Choroid plexus epithelial cell (primary cell): ENCODE measurements at regions not wholly inside any gene's neighbourhood (a gene's known extent, or its start where the extent isn't known, plus 50 kb on each side); places are given as distances from the start of the nearest gene placed in this dataset.

Experiments used
- DNase-seq: peaks from one replicate; pipeline ENCODE4 v3.0.0-alpha.2; 2010; ENCODE audit warnings: low read depth
- H3K4me3 ChIP-seq: 2 replicates; pipeline ENCODE4 v1.5.1; 2011; ENCODE audit warnings: low read depth, mild to moderate bottlenecking, control low read depth, low read length, moderate library complexity
- CTCF ChIP-seq: conservative IDR thresholded peaks from 2 replicates; pipeline ENCODE4 v1.5.1; 2011; ENCODE audit warnings: low read depth, mild to moderate bottlenecking, control low read depth, inconsistent platforms, low read length, moderate library complexity

DNA sequence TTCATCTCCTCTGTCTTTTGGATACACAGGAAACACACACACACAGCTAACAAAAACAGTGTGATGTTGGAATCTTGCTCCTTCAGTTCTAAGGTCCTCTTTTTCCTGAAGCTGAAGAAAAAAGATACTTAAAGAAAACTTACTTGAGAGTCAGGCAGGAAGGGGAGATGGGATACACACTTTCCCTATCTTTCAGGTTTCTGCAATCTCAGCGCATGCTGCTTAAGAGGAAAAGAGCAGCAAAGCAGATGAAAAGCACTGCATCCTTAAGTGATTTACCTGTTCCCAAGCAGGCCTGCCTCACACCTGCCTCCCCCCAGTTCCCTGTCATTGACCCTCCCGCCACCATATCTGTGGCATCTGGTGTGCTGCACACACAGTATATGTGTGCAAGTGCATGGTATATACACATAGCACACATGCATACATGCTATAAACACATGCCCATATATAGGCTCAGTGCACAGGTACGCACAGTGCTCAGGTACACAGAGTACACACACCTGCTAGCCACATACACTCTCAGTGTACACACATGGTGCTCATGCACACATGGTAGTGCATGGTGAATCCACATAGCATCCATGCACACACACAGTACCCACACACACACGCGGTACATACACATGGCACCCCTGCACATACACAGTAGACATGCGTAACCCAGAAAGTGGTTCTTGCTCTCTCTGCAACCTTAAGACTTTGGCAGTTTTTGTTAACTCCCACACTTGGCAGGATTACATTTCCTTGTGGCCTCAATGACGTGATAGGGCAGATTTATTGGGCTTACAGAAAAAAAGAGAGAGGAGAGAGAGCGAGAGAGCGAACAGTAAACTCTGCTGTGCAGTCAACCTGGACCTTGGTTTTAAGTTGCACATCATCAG is 166.9 kb downstream of the TOMM20 start:
- no peak for TF ChIP-seq CTCF
- DNase-seq: peak; percentile 95
- no peak overlapping the region for H3K4me3 ChIP-seq

GRCh38 chr1:234960722-234961455 is 167.7 kb downstream of the TOMM20 start:
- H3K4me3 ChIP-seq: no peak overlapping the region
- no peak for TF ChIP-seq CTCF
- DNase-seq: peak; percentile 65

DNA sequence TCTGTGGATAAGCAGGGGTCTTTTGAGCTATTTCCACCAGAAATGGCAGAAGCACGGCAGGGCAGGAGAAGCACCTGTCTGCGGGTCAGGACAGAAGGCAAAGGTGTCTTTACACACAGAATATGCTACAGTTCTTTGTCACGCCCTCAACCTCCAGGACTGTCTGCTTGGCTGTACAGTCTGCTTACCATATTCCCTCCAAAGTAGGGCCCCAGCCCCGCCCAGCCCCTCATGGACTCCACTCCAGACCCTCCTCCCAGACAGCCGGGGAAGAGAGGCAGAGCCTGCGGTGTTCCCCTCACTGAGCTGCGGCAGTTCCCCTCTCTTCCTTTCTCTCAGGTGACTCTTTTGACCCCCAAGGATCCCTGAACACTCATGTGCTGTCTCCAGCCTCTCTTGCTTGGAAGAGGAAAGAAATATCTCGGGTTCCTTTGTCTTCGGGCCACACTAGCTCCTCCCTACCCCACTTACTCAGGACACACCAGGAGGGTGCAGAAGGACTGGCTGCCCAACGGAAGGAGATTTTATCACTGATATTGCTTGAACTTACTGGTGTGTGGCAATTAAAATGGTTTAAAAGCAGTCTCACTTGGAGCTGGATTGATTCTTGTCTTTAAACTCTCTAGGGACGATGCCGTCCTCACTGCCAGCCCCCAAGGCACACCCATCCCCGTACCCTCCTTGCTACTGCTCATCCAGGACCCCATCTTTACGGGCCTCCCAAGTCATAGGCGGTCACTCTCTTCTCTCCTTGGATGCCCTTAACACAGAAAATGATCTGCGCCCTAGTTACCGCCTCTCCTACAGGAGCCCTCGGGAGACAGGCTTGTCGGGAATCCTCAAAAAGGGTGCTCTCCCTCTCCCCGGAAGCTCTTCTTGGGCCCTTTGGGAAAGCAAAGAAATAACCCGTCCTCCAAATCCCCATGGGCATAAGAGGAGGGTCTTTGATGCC is 169.7 kb downstream of the TOMM20 start:
- no peak for TF ChIP-seq CTCF
- no peak overlapping the region for H3K4me3 ChIP-seq
- DNase-seq: no peak

DNA sequence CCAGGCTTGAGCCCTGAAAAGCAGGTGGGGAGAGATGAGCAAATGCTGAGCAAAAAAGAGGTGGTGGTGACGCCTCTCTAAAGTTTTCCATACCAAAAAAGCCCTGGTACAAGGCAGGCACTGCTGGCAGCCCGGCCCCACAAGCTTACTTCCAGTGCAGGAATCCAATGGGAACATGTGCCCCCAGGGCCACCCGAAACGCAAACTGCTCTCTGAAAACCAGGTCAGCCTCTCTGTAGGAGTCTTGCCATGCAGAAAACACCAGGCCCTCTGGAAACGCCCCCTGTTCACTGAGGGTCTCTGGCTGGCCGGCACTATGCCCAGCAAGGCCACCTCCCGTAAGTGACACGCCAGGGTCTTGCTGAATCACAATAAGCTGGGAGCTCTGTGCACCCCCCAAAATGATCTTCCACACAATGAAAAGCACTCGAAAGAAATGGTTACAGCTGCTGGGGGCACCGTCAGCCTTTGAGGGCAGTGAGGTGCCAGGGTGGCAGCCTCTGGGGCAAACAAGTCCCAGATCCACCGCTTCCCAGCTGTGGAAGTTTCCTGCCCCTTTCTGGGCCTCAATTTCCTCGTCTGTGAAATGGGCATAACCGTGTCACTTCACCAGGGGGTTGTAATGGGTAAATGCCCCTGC is 170.5 kb downstream of the TOMM20 start:
- DNase-seq: no peak
- TF ChIP-seq CTCF: no peak
- H3K4me3 ChIP-seq: no peak overlapping the region

DNA sequence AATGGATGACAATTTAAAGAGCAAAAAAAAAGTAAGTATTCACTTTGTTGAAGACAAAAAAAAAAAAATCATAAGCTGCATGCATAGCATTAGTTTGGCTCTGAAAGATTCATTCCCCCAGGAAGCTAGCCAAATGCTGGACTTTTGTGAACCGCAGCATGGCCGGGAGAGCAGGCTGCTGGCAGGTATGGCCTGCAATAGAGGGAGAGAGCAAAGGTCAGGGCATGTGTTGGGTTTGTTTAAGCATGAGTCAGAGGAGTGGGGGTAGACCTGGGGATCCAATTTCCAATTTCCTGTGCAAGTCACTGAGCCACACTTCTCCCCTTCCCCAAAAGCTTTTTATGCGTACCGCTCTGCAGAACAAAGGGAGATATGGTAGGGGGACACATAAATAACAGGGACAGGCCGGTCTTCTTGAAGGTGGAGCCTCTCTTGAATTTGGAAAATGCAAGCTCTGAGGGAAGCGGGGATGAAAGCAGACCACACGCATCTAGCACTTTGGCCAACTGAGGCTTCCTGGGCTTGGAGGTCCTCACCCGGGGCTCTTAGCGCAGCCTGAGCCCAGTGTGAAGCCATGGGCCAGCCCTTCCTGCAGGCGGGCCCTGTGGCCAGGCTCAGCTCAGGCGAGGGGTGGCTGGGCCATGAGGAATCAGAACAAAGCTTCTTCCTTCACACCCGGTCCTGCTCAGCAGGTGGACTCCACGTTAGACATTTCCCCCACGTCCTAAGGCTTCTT is 171.1 kb downstream of the TOMM20 start:
- no peak overlapping the region for H3K4me3 ChIP-seq
- no peak for TF ChIP-seq CTCF
- peak; percentile 97 for DNase-seq
